ENCODE measurements at regions not wholly inside any gene's neighbourhood (a gene's known extent, or its start where the extent isn't known, plus 50 kb on each side); places are given as distances from the start of the nearest gene placed in this dataset.
A peak's percentile ranks its signal among the peaks of the same experiment; 100 is the strongest.
"Not testable (repeated sequence)": the region's sequence is repeated elsewhere in the genome, so short reads cannot be mapped to it uniquely, and the experiment has no call there.

- no peak for DNase-seq
These were observed 356.0 kb upstream of the JARID2 start for GRCh38 chr6:14889611-14890593.

- DNase-seq, result not testable (repeated sequence)
These were observed 354.0 kb upstream of the JARID2 start for GRCh38 chr6:14891820-14892375.

GRCh38 chr6:14894105-14894504 lies 351.8 kb upstream of the JARID2 start:
- no peak for DNase-seq

GRCh38 chr6:14896475-14896874 lies 349.4 kb upstream of the JARID2 start:
- DNase-seq, result no peak

- DNase-seq, result no peak
These were observed 348.0 kb upstream of the JARID2 start for GRCh38 chr6:14897831-14898230.

- DNase-seq, result not testable (repeated sequence)
These were observed 346.4 kb upstream of the JARID2 start for GRCh38 chr6:14899441-14899840.

- DNase-seq, result no peak
These were observed 344.9 kb upstream of the JARID2 start for GRCh38 chr6:14900919-14901318.

- DNase-seq, result no peak
These were observed 342.5 kb upstream of the JARID2 start for GRCh38 chr6:14903176-14904038.

GRCh38 chr6:14905201-14905600 lies 340.7 kb upstream of the JARID2 start:
- DNase-seq, result no peak

- DNase-seq, result no peak
These were observed 339.2 kb upstream of the JARID2 start for GRCh38 chr6:14906621-14907020.

GRCh38 chr6:14910692-14911547 lies 334.9 kb upstream of the JARID2 start:
- peak in 1 of 5 donors; percentile 75 for DNase-seq

- DNase-seq, result no peak
These were observed 333.6 kb upstream of the JARID2 start for GRCh38 chr6:14912226-14912625.

- no peak for DNase-seq
These were observed 333.2 kb upstream of the JARID2 start for GRCh38 chr6:14912706-14913105.

GRCh38 chr6:14913931-14914330 lies 331.9 kb upstream of the JARID2 start:
- DNase-seq, result no peak

GRCh38 chr6:14915888-14916832 lies 329.7 kb upstream of the JARID2 start:
- DNase-seq, result no peak

GRCh38 chr6:14917109-14917910 lies 328.6 kb upstream of the JARID2 start:
- no peak for DNase-seq

- no peak for DNase-seq
These were observed 327.5 kb upstream of the JARID2 start for GRCh38 chr6:14918200-14918907.

- DNase-seq, result no peak
These were observed 326.7 kb upstream of the JARID2 start for GRCh38 chr6:14919038-14919670.

GRCh38 chr6:14920276-14920675 lies 325.6 kb upstream of the JARID2 start:
- no peak for DNase-seq
